Ectodermal cell (in vitro differentiated cells): ENCODE measurements at regions not wholly inside any gene's neighbourhood (a gene's known extent, or its start where the extent isn't known, plus 50 kb on each side); places are given as distances from the start of the nearest gene placed in this dataset.

Experiments used
- H3K27ac ChIP-seq: 2 replicates; pipeline ENCODE4 v1.7.0; 2013; ENCODE audit warnings: mild to moderate bottlenecking, low read depth, low read length; ENCODE audit not compliant: insufficient read depth, poor library complexity, severe bottlenecking
- H3K27me3 ChIP-seq: 2 replicates; pipeline ENCODE4 v1.7.0; 2013; ENCODE audit warnings: mild to moderate bottlenecking, low read length; ENCODE audit not compliant: insufficient read depth, control insufficient read depth, poor library complexity, severe bottlenecking
- H3K36me3 ChIP-seq: one replicate; pipeline ENCODE4 v1.7.0; 2013; ENCODE audit warnings: low read length; ENCODE audit not compliant: control insufficient read depth, insufficient read depth
- H3K4me1 ChIP-seq: one replicate; pipeline ENCODE4 v1.7.0; 2013; ENCODE audit warnings: low read length; ENCODE audit not compliant: control insufficient read depth, insufficient read depth
- H3K4me3 ChIP-seq: 2 replicates; pipeline ENCODE4 v1.7.0; 2013; ENCODE audit warnings: low read depth, low read length, control low read depth; ENCODE audit not compliant: insufficient read depth
- H3K9me3 ChIP-seq: 2 replicates; pipeline ENCODE4 v1.7.0; 2013; ENCODE audit warnings: mild to moderate bottlenecking, low read length, moderate library complexity; ENCODE audit not compliant: control insufficient read depth
- WGBS, 2 experiments: methylation state at CpG; one replicate each; pipeline ENCODE4 v1.1.7; 2013; ENCODE audit warnings: missing lambda C conversion rate in 2 of 2; 5-methylcytosine and 5-hydroxymethylcytosine counted together

DNA sequence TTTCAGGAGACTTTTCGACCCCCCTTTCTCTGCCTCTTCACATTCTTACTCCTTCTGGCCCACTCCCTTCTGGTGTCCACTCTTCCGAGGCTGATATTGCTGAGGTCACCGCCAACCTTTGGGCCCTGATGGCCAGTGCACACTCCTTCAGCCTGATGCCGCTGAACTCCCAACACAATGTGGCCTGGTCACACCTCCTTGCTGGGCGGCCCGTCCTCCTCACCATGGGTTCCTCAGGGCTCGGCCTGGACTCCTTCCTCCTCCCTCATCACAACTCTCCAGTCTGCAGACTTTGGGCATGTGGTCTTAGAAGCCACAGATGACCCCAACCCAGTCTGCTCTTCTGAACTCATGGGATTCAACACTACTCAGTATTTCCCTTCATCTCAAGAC is 583.0 kb upstream of the MGMT start:
- Histone ChIP-seq H3K4me3 (no peak overlapping the region), H3K9me3 (no peaks in the 10 kb centered on the region), H3K36me3 (no peaks in the 10 kb centered on the region), H3K4me1 (no peaks in the 10 kb centered on the region), H3K27ac (no peak overlapping the region), H3K27me3 (no peaks in the 10 kb centered on the region)
- 92 to 94% methylated on average over 7 of the region's 7 CpGs for WGBS, 2 experiments

DNA sequence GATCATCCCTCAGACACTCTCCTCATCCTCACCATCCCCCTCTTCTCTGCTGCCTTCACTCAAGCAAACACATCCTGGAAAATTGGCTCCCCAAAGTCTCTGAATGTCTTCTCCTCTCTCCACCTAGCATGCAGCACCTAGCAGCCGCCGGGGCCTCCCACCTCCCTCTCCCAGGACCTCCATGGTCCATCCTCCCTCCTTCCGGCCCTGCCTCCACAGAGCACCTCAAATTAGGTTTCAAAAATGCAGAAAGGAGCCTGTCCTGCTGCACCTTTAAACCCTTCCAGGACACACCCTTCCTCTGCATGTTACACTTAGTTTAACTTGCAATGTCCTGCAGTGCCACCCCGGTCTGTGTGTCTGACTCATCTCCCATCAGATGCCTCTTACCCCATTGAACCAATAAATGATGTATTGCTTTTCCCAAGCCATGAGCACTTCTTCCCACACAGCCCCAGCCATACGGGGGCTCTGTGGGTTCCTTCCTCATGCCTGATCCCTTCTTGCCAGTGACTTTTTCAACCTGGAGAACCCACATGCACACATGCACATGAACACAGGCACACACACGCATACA is 582.5 kb upstream of the MGMT start:
- 88 to 91% methylated on average over 6 of the region's 6 CpGs for WGBS, 2 experiments

DNA sequence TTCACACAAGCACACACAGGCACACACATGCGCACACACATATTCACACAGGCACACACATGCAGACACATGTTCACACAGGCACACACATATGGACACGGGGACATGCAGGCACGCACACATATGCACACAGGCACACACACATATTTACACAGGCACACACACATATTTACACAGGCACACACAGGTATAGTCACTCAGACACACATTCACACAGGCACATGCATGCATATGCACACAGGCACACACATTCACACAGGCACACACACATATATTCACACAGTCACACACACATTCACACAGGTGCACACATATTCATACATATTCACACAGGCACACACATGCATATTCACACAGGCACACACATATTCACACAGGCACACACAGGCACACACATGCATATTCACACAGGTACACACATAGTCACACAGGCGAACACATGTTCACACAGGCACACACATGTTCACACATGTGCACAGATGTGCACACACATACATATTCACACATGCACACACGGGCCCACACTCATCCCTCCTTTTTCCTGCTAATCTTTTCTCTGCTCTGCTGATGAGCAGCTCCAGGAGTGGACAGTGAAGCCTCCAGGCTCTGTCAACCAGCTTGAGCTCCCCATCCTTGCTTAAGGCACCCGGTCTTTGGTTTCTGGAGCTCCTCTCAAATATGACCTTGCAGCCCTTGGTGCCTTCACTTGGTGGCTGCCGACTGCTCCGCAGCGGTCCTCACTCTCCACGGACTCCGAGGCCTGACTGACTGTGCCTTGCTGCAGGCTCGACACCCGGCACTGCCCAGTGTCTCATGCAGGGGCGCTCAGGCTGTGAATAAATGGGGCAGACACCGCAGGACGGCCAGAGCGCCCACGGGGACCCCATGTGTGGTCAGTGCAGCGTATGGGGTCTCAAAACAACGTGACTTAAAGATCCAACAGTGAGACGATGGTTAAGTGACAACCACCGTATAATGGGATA is 581.2 kb upstream of the MGMT start:
- WGBS, 2 experiments: 90% methylated on average over 22 of the region's 22 CpGs
- H3K27ac ChIP-seq: no peak overlapping the region

More for the DNA sequence above, 582.5 kb upstream of the MGMT start:
- Histone ChIP-seq H3K9me3 (no peaks in the 10 kb centered on the region), H3K27ac (no peak overlapping the region), H3K4me3 (no peak overlapping the region), H3K4me1 (no peaks in the 10 kb centered on the region), H3K27me3 (no peaks in the 10 kb centered on the region), H3K36me3 (no peaks in the 10 kb centered on the region)

DNA sequence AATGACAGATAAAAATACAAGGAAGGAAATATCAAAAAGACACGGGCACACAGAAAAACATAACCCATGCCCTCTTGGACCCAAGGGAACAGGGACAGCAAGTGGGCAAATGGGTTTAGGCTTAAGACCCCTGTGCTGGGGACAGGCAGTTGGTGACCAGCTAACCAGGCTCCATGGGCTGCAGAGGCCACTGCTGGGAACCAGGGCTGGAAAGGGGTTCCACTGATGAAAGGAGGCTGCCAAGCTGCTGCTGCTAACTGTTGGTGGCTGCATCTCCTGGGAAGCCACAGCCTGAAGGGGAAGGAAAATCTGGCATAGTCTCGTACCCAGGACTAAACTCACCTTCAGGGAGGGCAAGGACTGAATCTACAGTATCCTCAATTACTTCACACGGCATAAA is 579.2 kb upstream of the MGMT start:
- Histone ChIP-seq H3K27ac (no peak overlapping the region), H3K4me1 (no peaks in the 10 kb centered on the region), H3K9me3 (no peaks in the 10 kb centered on the region), H3K4me3 (no peak overlapping the region), H3K36me3 (no peaks in the 10 kb centered on the region), H3K27me3 (no peaks in the 10 kb centered on the region)
- WGBS, 2 experiments: 90 to 95% methylated on average over 2 to 3 of the region's 3 CpGs

More for the DNA sequence above, 581.2 kb upstream of the MGMT start:
- Histone ChIP-seq H3K4me1 (no peaks in the 10 kb centered on the region), H3K27me3 (no peaks in the 10 kb centered on the region), H3K36me3 (no peaks in the 10 kb centered on the region), H3K9me3 (no peaks in the 10 kb centered on the region), H3K4me3 (no peak overlapping the region)

DNA sequence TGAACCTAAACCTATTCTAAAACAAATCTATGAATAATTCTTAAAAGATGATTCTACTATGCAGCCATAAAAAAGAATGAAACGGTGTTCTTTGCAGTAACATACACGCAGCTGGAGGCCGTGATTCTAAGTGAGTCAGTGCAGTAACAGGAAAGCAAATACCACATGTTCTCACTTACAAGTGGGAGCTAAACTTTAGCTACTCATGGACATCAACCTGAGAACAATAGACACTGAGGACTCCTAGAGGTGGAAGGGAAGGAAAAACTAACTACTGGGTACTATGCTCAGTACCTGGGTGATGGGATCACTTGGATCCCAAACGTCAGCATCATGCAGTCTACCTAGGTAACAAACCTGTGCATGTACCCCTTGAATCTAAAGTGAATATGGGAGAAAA is 575.0 kb upstream of the MGMT start:
- no peaks in the 10 kb centered on the region for H3K36me3 ChIP-seq
- no peaks in the 10 kb centered on the region for H3K27me3 ChIP-seq
- H3K27ac ChIP-seq: no peak overlapping the region
- whole genome bisulfite sequencing, 2 experiments: 94 to 95% methylated on average over 4 of the region's 4 CpGs
- no peak overlapping the region for H3K4me3 ChIP-seq
- H3K9me3 ChIP-seq: no peaks in the 10 kb centered on the region
- peaks cover under 1% of the 10 kb centered on the region for H3K4me1 ChIP-seq

DNA sequence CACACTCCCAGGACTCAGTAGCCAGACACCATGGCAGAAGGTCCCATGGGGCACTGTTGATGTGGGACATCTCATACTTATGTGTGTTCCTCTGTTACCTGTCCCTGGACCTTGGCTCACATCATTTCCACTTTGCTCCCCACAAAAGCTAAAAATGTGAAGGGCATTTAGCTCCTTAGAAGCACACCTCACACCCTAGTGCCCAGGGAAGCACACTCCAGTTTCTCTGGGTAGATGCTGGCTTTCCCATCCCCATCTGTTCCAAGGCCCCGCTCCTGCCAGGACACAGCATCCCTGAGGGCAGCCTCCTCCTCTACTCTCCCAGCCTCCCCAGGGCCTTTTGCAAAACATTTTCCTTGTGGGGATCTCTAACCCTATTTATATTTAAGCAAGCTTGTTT is 572.4 kb upstream of the MGMT start:
- Histone ChIP-seq H3K9me3 (no peaks in the 10 kb centered on the region), H3K27me3 (no peaks in the 10 kb centered on the region), H3K4me3 (no peak overlapping the region), H3K27ac (no peak overlapping the region), H3K4me1 (peaks cover 5% of the 10 kb centered on the region), H3K36me3 (no peaks in the 10 kb centered on the region)
- 94 to 97% methylated on average over 1 of the region's 1 CpG for WGBS, 2 experiments

DNA sequence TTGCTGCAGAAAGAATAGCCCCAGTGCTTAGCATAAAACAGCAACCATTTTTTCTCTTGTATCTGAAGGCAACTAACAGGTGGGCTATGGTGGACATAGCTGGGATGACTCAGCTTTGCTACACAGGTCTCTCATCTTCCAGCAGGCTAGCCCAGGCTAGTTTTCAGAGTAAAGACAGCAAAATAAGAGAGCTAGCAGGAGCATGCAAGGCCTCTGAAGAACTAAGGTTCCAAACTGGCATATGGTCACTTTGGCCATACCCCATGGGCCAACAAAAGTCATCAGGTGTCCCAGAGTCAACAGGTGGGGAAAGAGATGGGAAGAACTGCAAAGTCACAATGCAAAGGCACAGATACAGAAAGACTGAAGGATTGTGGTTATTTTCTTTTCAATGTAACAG is 571.6 kb upstream of the MGMT start:
- Histone ChIP-seq H3K27ac (no peak overlapping the region), H3K27me3 (no peaks in the 10 kb centered on the region), H3K4me3 (no peak overlapping the region), H3K4me1 (peaks cover 5% of the 10 kb centered on the region), H3K36me3 (no peaks in the 10 kb centered on the region), H3K9me3 (no peaks in the 10 kb centered on the region)

DNA sequence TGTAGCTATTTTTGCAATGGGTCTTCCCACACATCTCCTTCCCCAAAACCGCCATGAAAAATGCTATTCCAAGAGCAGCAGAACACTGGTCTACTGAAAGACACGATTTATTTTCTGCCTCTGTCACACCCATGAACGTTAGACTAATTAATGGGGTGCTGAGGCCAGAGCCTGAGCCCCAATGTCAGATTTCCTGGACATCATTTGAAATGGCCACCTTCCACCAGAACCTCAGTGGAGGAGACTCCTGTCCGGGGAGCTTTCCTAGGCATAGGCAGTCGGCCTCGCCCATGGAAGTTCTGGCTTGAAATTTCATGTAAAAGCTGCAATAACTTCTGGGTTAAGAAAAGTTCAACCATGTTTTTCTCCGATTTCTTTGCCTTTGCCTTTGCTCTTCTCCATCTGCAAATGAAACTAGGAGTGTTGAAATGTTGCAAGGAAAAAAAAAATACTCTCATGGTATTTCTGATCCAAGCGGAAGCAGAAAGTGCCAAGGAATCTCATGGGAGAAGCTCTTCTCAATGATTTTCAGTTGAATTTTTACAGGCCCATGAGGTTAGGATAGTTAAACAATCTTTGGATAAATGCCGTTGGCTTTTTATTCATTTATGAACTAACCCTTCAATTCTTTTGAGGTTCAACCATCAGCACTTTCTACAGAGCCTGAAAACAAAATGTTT is 570.8 kb upstream of the MGMT start:
- Histone ChIP-seq H3K9me3 (no peaks in the 10 kb centered on the region), H3K4me3 (no peak overlapping the region)
- WGBS, 2 experiments: 84% methylated on average over 9 of the region's 9 CpGs

DNA sequence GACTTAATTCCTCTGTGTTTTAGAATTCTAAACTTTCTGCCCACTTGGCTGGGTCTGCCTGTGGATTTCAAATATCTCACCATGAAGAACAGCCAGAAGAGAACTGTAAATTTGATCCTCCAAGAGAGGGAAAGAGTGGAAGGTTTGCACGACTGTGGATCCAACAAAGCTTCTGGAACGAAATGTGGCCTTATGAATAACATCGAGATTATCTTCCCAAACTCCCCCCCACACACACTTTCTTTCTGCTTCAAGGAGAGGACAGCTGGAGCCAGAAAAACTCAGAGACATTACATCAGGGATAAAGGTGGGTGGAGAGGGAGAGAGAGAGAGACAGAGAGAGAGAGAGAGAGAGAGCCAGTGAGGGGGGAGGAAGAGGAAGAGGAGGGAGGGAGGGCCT is 570.1 kb upstream of the MGMT start:
- Histone ChIP-seq H3K9me3 (no peaks in the 10 kb centered on the region), H3K4me3 (no peak overlapping the region)

More for the DNA sequence above, 570.8 kb upstream of the MGMT start:
- Histone ChIP-seq H3K27me3 (no peaks in the 10 kb centered on the region), H3K36me3 (no peaks in the 10 kb centered on the region), H3K4me1 (peaks cover 5% of the 10 kb centered on the region), H3K27ac (no peak overlapping the region)

More for the DNA sequence above, 570.1 kb upstream of the MGMT start:
- H3K27me3 ChIP-seq: no peaks in the 10 kb centered on the region
- 71 to 81% methylated on average over 3 of the region's 3 CpGs for WGBS, 2 experiments
- no peak overlapping the region for H3K27ac ChIP-seq
- peaks cover 5% of the 10 kb centered on the region for H3K4me1 ChIP-seq
- no peaks in the 10 kb centered on the region for H3K36me3 ChIP-seq
